H1 (cell line): ENCODE measurements at regions not wholly inside any gene's neighbourhood (a gene's known extent, or its start where the extent isn't known, plus 50 kb on each side); places are given as distances from the start of the nearest gene placed in this dataset.

Experiments
- CTCF ChIA-PET: fragments of 300-600 bp; sonication (Branson Sonifier 250); formaldehyde crosslinking; loops from one replicate; lab custom pipeline; 2021; ENCODE audit not compliant: partially characterized antibody; lab: Charles Lee
- POLR2A ChIA-PET: fragments of 300-600 bp; sonication (Branson Sonifier 250); formaldehyde crosslinking; loops from one replicate; lab custom pipeline; 2021; ENCODE audit warnings: inconsistent platforms; ENCODE audit not compliant: partially characterized antibody; lab: Charles Lee
- DNase-seq, 2 experiments: peaks; one replicate each; pipeline versions ENCODE4 v3.0.0 to v3.0.0-alpha.2; 2010 to 2022; ENCODE audit warnings: low spot score in 2 of 2, low read depth in 1 of 2, mixed read lengths in 1 of 2
- FAIRE-seq: peaks from 2 replicates; lab custom pipeline; 2011; peaks lifted over from hg19 to GRCh38; lab: Jason Lieb, UNC
- H2AFZ ChIP-seq: 2 replicates; pipeline ENCODE4 v1.8.1; 2012; ENCODE audit warnings: low read length, inconsistent platforms
- H2AK5ac ChIP-seq: 2 replicates; pipeline ENCODE4 v1.6.1; 2013; ENCODE audit warnings: low read depth, low read length
- H2BK120ac ChIP-seq: replicated peaks from 2 replicates; pipeline ENCODE3; 2013; ENCODE audit warnings: low read depth, low read length, inconsistent platforms
- H2BK12ac ChIP-seq: 2 replicates; pipeline ENCODE4 v1.6.1; 2013; ENCODE audit warnings: low read depth, low read length
- H2BK15ac ChIP-seq: 2 replicates; pipeline ENCODE4 v1.6.1; 2013; ENCODE audit warnings: low read length
- H2BK20ac ChIP-seq: 2 replicates; pipeline ENCODE4 v1.6.1; 2013; ENCODE audit warnings: low read length
- H2BK5ac ChIP-seq: 2 replicates; pipeline ENCODE4 v1.6.1; 2013; ENCODE audit warnings: low read depth, low read length
- H3K14ac ChIP-seq: 2 replicates; pipeline ENCODE4 v1.6.1; 2013; ENCODE audit warnings: inconsistent platforms; ENCODE audit not compliant: insufficient read length
- H3K18ac ChIP-seq: 2 replicates; pipeline ENCODE4 v1.6.1; 2013; ENCODE audit warnings: low read length; ENCODE audit errors: extremely low read depth
- H3K23ac ChIP-seq: 2 replicates; pipeline ENCODE4 v1.6.1; 2013; ENCODE audit warnings: inconsistent platforms; ENCODE audit not compliant: insufficient read length
- H3K23me2 ChIP-seq: 2 replicates; pipeline ENCODE4 v1.6.1; 2013; ENCODE audit warnings: low read depth, low read length
- H3K27ac ChIP-seq: 2 replicates; pipeline ENCODE4 v1.6.1; 2011; ENCODE audit warnings: low read depth, low read length, inconsistent platforms
- H3K27me3 ChIP-seq, 4 experiments: replicated peaks in 1 of 4; 1 replicate in 1 of 4; 2 replicates in 3 of 4; pipeline versions ENCODE4 v1.6.1 to v1.8.1; 2011 to 2013; ENCODE audit warnings: low read length in 3 of 4, mild to moderate bottlenecking in 3 of 4, inconsistent platforms in 2 of 4, mixed read lengths in 2 of 4, moderate library complexity in 1 of 4; ENCODE audit not compliant: control insufficient read depth in 3 of 4, insufficient read depth in 3 of 4; ENCODE audit errors: extremely low read depth in 1 of 4
- H3K36me3 ChIP-seq, 4 experiments: 2 replicates each; pipeline versions ENCODE4 v1.6.1 to v1.8.1; 2011 to 2013; ENCODE audit warnings: mild to moderate bottlenecking in 4 of 4, low read length in 3 of 4, moderate library complexity in 2 of 4, control low read depth in 1 of 4, inconsistent platforms in 1 of 4; ENCODE audit not compliant: insufficient read depth in 4 of 4, control insufficient read depth in 2 of 4
- H3K4ac ChIP-seq: replicated peaks from 2 replicates; pipeline ENCODE3; 2013; ENCODE audit warnings: low read length, low read depth, mixed read lengths, inconsistent platforms; ENCODE audit not compliant: insufficient read length
- H3K4me1 ChIP-seq, 4 experiments: replicated peaks in 1 of 4; 1 replicate in 1 of 4; 2 replicates in 3 of 4; pipeline versions ENCODE4 v1.6.1 to v1.8.1; 2011 to 2013; ENCODE audit warnings: low read length in 3 of 4, inconsistent platforms in 2 of 4, mixed read lengths in 1 of 4; ENCODE audit not compliant: insufficient read depth in 4 of 4, control insufficient read depth in 3 of 4
- H3K4me2 ChIP-seq, 2 experiments: 2 replicates each; pipeline versions ENCODE4 v1.6.1 to v1.8.1; 2011 to 2013; ENCODE audit warnings: low read depth in 2 of 2, low read length in 2 of 2, control low read depth in 1 of 2, inconsistent platforms in 1 of 2, mild to moderate bottlenecking in 1 of 2; ENCODE audit not compliant: insufficient read depth in 1 of 2
- H3K4me3 ChIP-seq, 4 experiments: fragments of 200-600, 300-600 bp in 1 of 4; sonication (generic), shearing (Covaris generic), sonication (Bioruptor Twin) in 1 of 4; 2 replicates each; pipeline versions ENCODE4 v1.5.1 to v1.8.1; 2011 to 2016; ENCODE audit warnings: low read length in 4 of 4, low read depth in 3 of 4, control low read depth in 2 of 4, inconsistent platforms in 2 of 4, mild to moderate bottlenecking in 2 of 4, mixed read lengths in 1 of 4, moderate library complexity in 1 of 4; ENCODE audit not compliant: insufficient read depth in 2 of 4; ENCODE audit errors: extremely low read depth in 1 of 4
- H3K56ac ChIP-seq: replicated peaks from 2 replicates; pipeline ENCODE3; 2013; ENCODE audit warnings: low read depth, mild to moderate bottlenecking, mixed read lengths, low read length, inconsistent platforms; ENCODE audit not compliant: insufficient read length
- H3K79me1 ChIP-seq: 2 replicates; pipeline ENCODE4 v1.6.1; 2013; ENCODE audit warnings: low read depth, low read length, control low read depth
- H3K79me2 ChIP-seq, 2 experiments: 2 replicates each; pipeline versions ENCODE4 v1.6.1 to v1.8.1; 2012 to 2013; ENCODE audit warnings: low read length in 2 of 2, mild to moderate bottlenecking in 2 of 2, inconsistent platforms in 1 of 2; ENCODE audit not compliant: insufficient read depth in 2 of 2, control insufficient read depth in 1 of 2
- H3K9ac ChIP-seq, 4 experiments: replicated peaks in 1 of 4; 1 replicate in 1 of 4; 2 replicates in 3 of 4; pipeline versions ENCODE4 v1.6.1 to v1.8.1; 2011 to 2013; ENCODE audit warnings: low read depth in 3 of 4, low read length in 3 of 4, control low read depth in 2 of 4, mild to moderate bottlenecking in 2 of 4, moderate library complexity in 2 of 4, inconsistent platforms in 1 of 4; ENCODE audit errors: extremely low read depth in 1 of 4
- H3K9me3 ChIP-seq, 2 experiments: 2 replicates each; pipeline versions ENCODE4 v1.6.1 to v1.8.1; 2012 to 2013; ENCODE audit warnings: mild to moderate bottlenecking in 2 of 2, moderate library complexity in 2 of 2, control low read depth in 1 of 2, inconsistent platforms in 1 of 2, low read depth in 1 of 2, low read length in 1 of 2, mixed read lengths in 1 of 2; ENCODE audit not compliant: insufficient read depth in 2 of 2
- H4K20me1 ChIP-seq, 2 experiments: replicated peaks in 1 of 2; 2 replicates each; pipeline versions ENCODE3 to v1.8.1; 2011 to 2013; ENCODE audit warnings: inconsistent platforms in 2 of 2, low read length in 2 of 2, mild to moderate bottlenecking in 1 of 2; ENCODE audit not compliant: insufficient read depth in 2 of 2, control insufficient read depth in 1 of 2
- H4K5ac ChIP-seq: 2 replicates; pipeline ENCODE4 v1.6.1; 2013; ENCODE audit warnings: low read length, low read depth, mixed read lengths, inconsistent platforms; ENCODE audit not compliant: insufficient read length
- H4K8ac ChIP-seq: 2 replicates; pipeline ENCODE4 v1.8.0; 2013; ENCODE audit warnings: mild to moderate bottlenecking, moderate library complexity, low read length, inconsistent platforms; ENCODE audit not compliant: insufficient read depth; ENCODE audit errors: extremely low read depth
- H4K91ac ChIP-seq: replicated peaks from 2 replicates; pipeline ENCODE3; 2013; ENCODE audit warnings: low read length, mixed read lengths, inconsistent platforms; ENCODE audit not compliant: insufficient read length
- BRCA1 ChIP-seq: IDR thresholded peaks from 2 replicates; pipeline ENCODE4 v1.6.1; 2012; ENCODE audit warnings: low read depth, low read length, improper control_type of control experiment
- JUN ChIP-seq: IDR thresholded peaks from 2 replicates; pipeline ENCODE4 v1.6.1; 2011; ENCODE audit warnings: low read depth, mild to moderate bottlenecking, improper control_type of control experiment, low read length
- KDM1A ChIP-seq: fragments of 200-600, 300-600 bp; sonication (generic); IDR thresholded peaks from 2 replicates; pipeline ENCODE4 v1.7.1; 2016; ENCODE audit warnings: mild to moderate bottlenecking, low read length, borderline replicate concordance
- WGBS, 2 experiments: shearing (Covaris generic) in 1 of 2; methylation state at CpG; one replicate each; pipeline versions ENCODE4 v1.1.6 to v1.1.7; 2013 to 2015; ENCODE audit warnings: low lambda C conversion rate in 2 of 2, mixed read lengths in 2 of 2, inconsistent platforms in 1 of 2, low coverage in 1 of 2, missing lambda C conversion rate in 1 of 2; ENCODE audit not compliant: insufficient replicate concordance in 2 of 2, insufficient coverage in 1 of 2, insufficient read length in 1 of 2; ENCODE audit errors: extremely low coverage in 1 of 2, missing lambda C conversion rate in 1 of 2; 5-methylcytosine and 5-hydroxymethylcytosine counted together
- TF ChIP-seq, protein P1 (sequence below): IDR thresholded peaks from 2 replicates; pipeline ENCODE4 v1.6.1; 2012; ENCODE audit warnings: inconsistent platforms

DNA sequence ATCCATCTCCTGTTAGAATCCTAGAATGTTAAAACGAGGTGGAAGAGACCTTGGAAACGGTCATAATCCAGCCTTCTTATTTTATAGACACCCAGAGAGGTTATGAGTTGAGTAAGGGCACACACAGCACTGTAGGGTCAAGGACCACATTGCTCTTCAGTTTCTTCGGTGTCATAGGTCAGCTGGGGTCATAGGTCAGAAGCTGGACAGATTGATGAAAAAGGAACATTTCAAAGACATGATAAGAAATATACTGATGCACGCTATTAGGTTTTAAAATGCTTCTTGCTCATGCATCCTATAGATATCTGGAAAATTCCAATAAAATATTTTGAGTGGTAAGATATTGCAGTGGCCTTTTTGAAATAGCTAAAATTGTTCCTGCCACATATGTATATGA, 60.0 kb upstream of the BMS1 start:
- no peaks in the 10 kb centered on the region for H3K79me1 ChIP-seq
- ChIA-PET POLR2A (no interaction called here), CTCF (interaction anchor here (1.1 kb wide), 1 partner anchor 33 kb away, joined by 3 read pairs; no protein-coding TSS in a partner anchor)
- H4K5ac ChIP-seq = no peak overlapping the region
- no peak for TF ChIP-seq JUN
- TF ChIP-seq, protein P1, sequence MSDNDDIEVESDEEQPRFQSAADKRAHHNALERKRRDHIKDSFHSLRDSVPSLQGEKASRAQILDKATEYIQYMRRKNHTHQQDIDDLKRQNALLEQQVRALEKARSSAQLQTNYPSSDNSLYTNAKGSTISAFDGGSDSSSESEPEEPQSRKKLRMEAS = no peak
- no peak for TF ChIP-seq BRCA1
- no peak for TF ChIP-seq KDM1A
- no peaks in the 10 kb centered on the region for H3K36me3 ChIP-seq
- no peaks in the 10 kb centered on the region for H3K4me1 ChIP-seq
- peaks cover 15 to 47% of the 10 kb centered on the region in 2 experiments for H3K9me3 ChIP-seq
- no peak for DNase-seq
- H3K56ac ChIP-seq = no peak overlapping the region
- H3K14ac ChIP-seq = no peak overlapping the region
- H3K79me2 ChIP-seq = no peaks in the 10 kb centered on the region
- H3K23ac ChIP-seq = no peak overlapping the region
- H3K27ac ChIP-seq = no peak overlapping the region
- H3K27me3 ChIP-seq = no peaks in the 10 kb centered on the region
- no peaks in the 10 kb centered on the region for H3K23me2 ChIP-seq
- H3K4me3 ChIP-seq = no peak overlapping the region
- no peak overlapping the region for H3K18ac ChIP-seq
- no peak overlapping the region for H2BK12ac ChIP-seq
- no peak overlapping the region for H2BK20ac ChIP-seq
- H2AFZ ChIP-seq = no peak overlapping the region
- no peaks in the 10 kb centered on the region for H4K20me1 ChIP-seq
- H3K4me2 ChIP-seq = no peak overlapping the region
- no peak overlapping the region for H4K91ac ChIP-seq
- H4K8ac ChIP-seq = no peak overlapping the region
- FAIRE-seq = no peak
- H3K4ac ChIP-seq = no peak overlapping the region
- no peak overlapping the region for H2BK120ac ChIP-seq
- no peak overlapping the region for H2BK15ac ChIP-seq
- H2BK5ac ChIP-seq = no peak overlapping the region
- 71% methylated on average over 4 of the region's 4 CpGs; no CpG with 5 or more reads in 1 of the 2 experiments for WGBS, 2 experiments
- H2AK5ac ChIP-seq = no peak overlapping the region
- H3K9ac ChIP-seq = no peak overlapping the region
